Activated CD4-positive, alpha-beta T cell treated with anti-CD3 and anti-CD28 coated beads, Interleukin-2, amount 10 ng/mL, durations not matched to agents 7 days and 5 days (primary cell): ENCODE measurements at regions not wholly inside any gene's neighbourhood (a gene's known extent, or its start where the extent isn't known, plus 50 kb on each side); places are given as distances from the start of the nearest gene placed in this dataset.
"Not testable (repeated sequence)": the region's sequence is repeated elsewhere in the genome, so short reads cannot be mapped to it uniquely, and the experiment has no call there.

Experiments used
- CTCF ChIA-PET: fragments of 350-600 bp; sonication (Branson Sonifier 250); formaldehyde crosslinking; loops from one replicate; lab custom pipeline; 2021; ENCODE audit warnings: antibody characterized with exemption; lab: Charles Lee
- POLR2A ChIA-PET: fragments of 350-600 bp; sonication (Branson Sonifier 250); formaldehyde crosslinking; loops from one replicate; lab custom pipeline; 2021; ENCODE audit warnings: antibody characterized with exemption; lab: Charles Lee
- DNase-seq: peaks from one replicate; pipeline ENCODE4 v3.0.0-alpha.2; 2020
- H3K27ac Mint-ChIP-seq: one replicate; pipeline ENCODE4 v1.8.0; 2021; ENCODE audit warnings: mild to moderate bottlenecking, moderate library complexity, mixed read lengths
- H3K27me3 Mint-ChIP-seq: one replicate; pipeline ENCODE4 v1.8.0; 2021; ENCODE audit warnings: mixed read lengths
- H3K36me3 Mint-ChIP-seq: one replicate; pipeline ENCODE4 v1.8.0; 2021; ENCODE audit warnings: low read depth, mixed read lengths
- H3K4me1 Mint-ChIP-seq: one replicate; pipeline ENCODE4 v1.8.0; 2021; ENCODE audit warnings: mixed read lengths
- H3K4me3 Mint-ChIP-seq: one replicate; pipeline ENCODE4 v1.8.0; 2021; ENCODE audit warnings: mild to moderate bottlenecking, moderate library complexity, mixed read lengths
- H3K9me3 Mint-ChIP-seq: one replicate; pipeline ENCODE4 v1.8.0; 2021; ENCODE audit warnings: mixed read lengths

- Mint-ChIP-seq H3K27ac (peak overlapping the region; percentile 75), H3K4me1 (peaks cover 10% of the 10 kb centered on the region), H3K9me3 (no peaks in the 10 kb centered on the region), H3K36me3 (no peaks in the 10 kb centered on the region), H3K4me3 (peak overlapping the region; percentile 68), H3K27me3 (no peaks in the 10 kb centered on the region)
- DNase-seq, result no peak
- ChIA-PET POLR2A (no interaction called here), CTCF (interaction anchor here (0.5 kb wide), 1 partner anchor 12 kb away, joined by 5 read pairs; no protein-coding TSS in a partner anchor)
These were observed 361.9 kb downstream of the DAD1 start for GRCh38 chr14:22227084-22227483.

- DNase-seq, result peak; percentile 14
- Mint-ChIP-seq H3K36me3 (no peaks in the 10 kb centered on the region), H3K4me3 (peak overlapping the region; percentile 68), H3K4me1 (peaks cover 12% of the 10 kb centered on the region), H3K9me3 (no peaks in the 10 kb centered on the region), H3K27ac (peak overlapping the region; percentile 75), H3K27me3 (no peaks in the 10 kb centered on the region)
- ChIA-PET POLR2A (no interaction called here), CTCF (interaction anchor here (0.5 to 1.2 kb wide), 2 partner anchors 12 to 326 kb away, joined by 3 to 5 read pairs; no protein-coding TSS in a partner anchor)
These were observed 362.6 kb downstream of the DAD1 start for GRCh38 chr14:22226381-22226780.

- no peak for DNase-seq
- H3K36me3 Mint-ChIP-seq, result no peaks in the 10 kb centered on the region
- H3K4me3 Mint-ChIP-seq, result no peak overlapping the region
- no peak overlapping the region for H3K27ac Mint-ChIP-seq
- peaks cover 9% of the 10 kb centered on the region for H3K4me1 Mint-ChIP-seq
- H3K9me3 Mint-ChIP-seq, result no peaks in the 10 kb centered on the region
- no peaks in the 10 kb centered on the region for H3K27me3 Mint-ChIP-seq
- ChIA-PET POLR2A (no interaction called here), CTCF (interaction anchor here (1.2 kb wide), 1 partner anchor 327 kb away, joined by 3 read pairs; no protein-coding TSS in a partner anchor)
These were observed 363.4 kb downstream of the DAD1 start for GRCh38 chr14:22225516-22226140.

GRCh38 chr14:22221508-22221907 is 367.5 kb downstream of the DAD1 start:
- CTCF ChIA-PET, result interaction anchor here (0.7 to 1.5 kb wide), 4 partner anchors 10 to 348 kb away, joined by 3 to 6 read pairs (median 4); no protein-coding TSS in a partner anchor
- H3K4me3 Mint-ChIP-seq, result peak overlapping the region; percentile 66
- H3K27me3 Mint-ChIP-seq, result no peaks in the 10 kb centered on the region
- DNase-seq, result peak; percentile 6
- H3K9me3 Mint-ChIP-seq, result no peaks in the 10 kb centered on the region
- peaks cover 16% of the 10 kb centered on the region for H3K4me1 Mint-ChIP-seq
- POLR2A ChIA-PET, result interaction anchor here (1.3 kb wide), 1 partner anchor 348 kb away, joined by 3 read pairs; no protein-coding TSS in a partner anchor
- no peaks in the 10 kb centered on the region for H3K36me3 Mint-ChIP-seq
- H3K27ac Mint-ChIP-seq, result peak overlapping the region; percentile 41

GRCh38 chr14:22220427-22220826 is 368.6 kb downstream of the DAD1 start:
- Mint-ChIP-seq H3K9me3 (no peaks in the 10 kb centered on the region), H3K4me3 (no peak overlapping the region)

GRCh38 chr14:22218728-22219127 is 370.3 kb downstream of the DAD1 start:
- ChIA-PET CTCF (interaction anchor here (0.8 to 1.9 kb wide), 2 partner anchors 17 to 352 kb away, joined by 3 to 4 read pairs; no protein-coding TSS in a partner anchor), POLR2A (no interaction called here)
- Mint-ChIP-seq H3K4me3 (no peak overlapping the region), H3K9me3 (no peaks in the 10 kb centered on the region), H3K27me3 (no peaks in the 10 kb centered on the region), H3K27ac (no peak overlapping the region), H3K36me3 (no peaks in the 10 kb centered on the region), H3K4me1 (peaks cover 16% of the 10 kb centered on the region)
- DNase-seq, result peak; percentile 9

More at GRCh38 chr14:22220427-22220826, 368.6 kb downstream of the DAD1 start:
- H3K27me3 Mint-ChIP-seq, result no peaks in the 10 kb centered on the region
- ChIA-PET POLR2A (no interaction called here), CTCF (no interaction called here)
- DNase-seq, result no peak
- peaks cover 16% of the 10 kb centered on the region for H3K4me1 Mint-ChIP-seq
- no peak overlapping the region for H3K27ac Mint-ChIP-seq
- no peaks in the 10 kb centered on the region for H3K36me3 Mint-ChIP-seq

GRCh38 chr14:22213120-22213519 is 375.9 kb downstream of the DAD1 start:
- Mint-ChIP-seq H3K36me3 (no peaks in the 10 kb centered on the region), H3K9me3 (no peaks in the 10 kb centered on the region), H3K4me3 (no peak overlapping the region), H3K27me3 (no peaks in the 10 kb centered on the region), H3K27ac (peak overlapping the region; percentile 25), H3K4me1 (no peaks in the 10 kb centered on the region)
- ChIA-PET POLR2A (no interaction called here), CTCF (no interaction called here)
- no peak for DNase-seq

GRCh38 chr14:22210906-22211305 is 378.1 kb downstream of the DAD1 start:
- CTCF ChIA-PET, result interaction anchor here (1.3 kb wide), 1 partner anchor 11 kb away, joined by 4 read pairs; no protein-coding TSS in a partner anchor
- POLR2A ChIA-PET, result no interaction called here
- H3K9me3 Mint-ChIP-seq, result no peaks in the 10 kb centered on the region
- no peak for DNase-seq
- H3K4me3 Mint-ChIP-seq, result no peak overlapping the region
- no peak overlapping the region for H3K27ac Mint-ChIP-seq
- peaks cover 2% of the 10 kb centered on the region for H3K4me1 Mint-ChIP-seq
- no peaks in the 10 kb centered on the region for H3K36me3 Mint-ChIP-seq
- no peaks in the 10 kb centered on the region for H3K27me3 Mint-ChIP-seq

GRCh38 chr14:22210026-22210425 is 379.0 kb downstream of the DAD1 start:
- no peaks in the 10 kb centered on the region for H3K27me3 Mint-ChIP-seq
- no peak for DNase-seq
- no peaks in the 10 kb centered on the region for H3K9me3 Mint-ChIP-seq
- ChIA-PET CTCF (no interaction called here), POLR2A (no interaction called here)
- no peak overlapping the region for H3K27ac Mint-ChIP-seq
- H3K36me3 Mint-ChIP-seq, result no peaks in the 10 kb centered on the region
- no peak overlapping the region for H3K4me3 Mint-ChIP-seq
- H3K4me1 Mint-ChIP-seq, result peaks cover 2% of the 10 kb centered on the region

GRCh38 chr14:22203036-22203435 is 386.0 kb downstream of the DAD1 start:
- Mint-ChIP-seq H3K4me3 (peak overlapping the region; percentile 71), H3K36me3 (no peaks in the 10 kb centered on the region), H3K4me1 (peaks cover 20% of the 10 kb centered on the region), H3K27me3 (no peaks in the 10 kb centered on the region), H3K27ac (peak overlapping the region; percentile 19), H3K9me3 (no peaks in the 10 kb centered on the region)
- ChIA-PET POLR2A (no interaction called here), CTCF (no interaction called here)
- DNase-seq, result no peak

GRCh38 chr14:22202313-22202712 is 386.7 kb downstream of the DAD1 start:
- ChIA-PET CTCF (no interaction called here), POLR2A (no interaction called here)
- peaks cover 2% of the 10 kb centered on the region for H3K9me3 Mint-ChIP-seq
- peaks cover 20% of the 10 kb centered on the region for H3K4me1 Mint-ChIP-seq
- peak overlapping the region; percentile 71 for H3K4me3 Mint-ChIP-seq
- H3K36me3 Mint-ChIP-seq, result no peaks in the 10 kb centered on the region
- no peaks in the 10 kb centered on the region for H3K27me3 Mint-ChIP-seq
- H3K27ac Mint-ChIP-seq, result peak overlapping the region; percentile 71
- DNase-seq, result peak; percentile 18

- POLR2A ChIA-PET, result no interaction called here
- Mint-ChIP-seq H3K4me1 (peaks cover 18% of the 10 kb centered on the region), H3K27me3 (no peaks in the 10 kb centered on the region), H3K27ac (no peak overlapping the region), H3K4me3 (no peak overlapping the region), H3K36me3 (no peaks in the 10 kb centered on the region), H3K9me3 (peaks cover 2% of the 10 kb centered on the region)
- CTCF ChIA-PET, result interaction anchor here (0.7 to 1.9 kb wide), 5 partner anchors 18 to 369 kb away, joined by 3 to 9 read pairs (median 3); no protein-coding TSS in a partner anchor
- DNase-seq, result peak; percentile 7
These were observed 387.9 kb downstream of the DAD1 start for GRCh38 chr14:22200977-22201605.

- CTCF ChIA-PET, result interaction anchor here (1.9 kb wide), 1 partner anchor 356 kb away, joined by 9 read pairs; no protein-coding TSS in a partner anchor
- POLR2A ChIA-PET, H3K9me3 Mint-ChIP-seq, H3K27me3 Mint-ChIP-seq, H3K4me3 Mint-ChIP-seq, H3K27ac Mint-ChIP-seq, H3K36me3 Mint-ChIP-seq, DNase-seq: not testable (repeated sequence)
- H3K4me1 Mint-ChIP-seq, result peaks cover 18% of the 10 kb centered on the region
These were observed 388.9 kb downstream of the DAD1 start for GRCh38 chr14:22200131-22200530.
